Endothelial cell (in vitro differentiated cells): ENCODE measurements at regions not wholly inside any gene's neighbourhood (a gene's known extent, or its start where the extent isn't known, plus 50 kb on each side); places are given as distances from the start of the nearest gene placed in this dataset.

Experiments used
- DNase-seq: peaks from one replicate; pipeline ENCODE4 v3.0.0; 2021; ENCODE audit warnings: low spot score
- H3K27ac Mint-ChIP-seq: one replicate; pipeline ENCODE4 v1.8.0; 2021; ENCODE audit warnings: mixed read lengths, inconsistent platforms; ENCODE audit not compliant: unreplicated experiment
- H3K27me3 Mint-ChIP-seq: one replicate; pipeline ENCODE4 v1.8.0; 2021; ENCODE audit warnings: mild to moderate bottlenecking, moderate library complexity, mixed read lengths, inconsistent platforms; ENCODE audit not compliant: unreplicated experiment
- H3K36me3 Mint-ChIP-seq: one replicate; pipeline ENCODE4 v1.8.0; 2021; ENCODE audit warnings: mild to moderate bottlenecking, low read depth, mixed read lengths, inconsistent platforms; ENCODE audit not compliant: unreplicated experiment
- H3K4me1 Mint-ChIP-seq: one replicate; pipeline ENCODE4 v1.8.0; 2021; ENCODE audit warnings: mild to moderate bottlenecking, mixed read lengths, inconsistent platforms; ENCODE audit not compliant: unreplicated experiment
- H3K4me3 Mint-ChIP-seq: one replicate; pipeline ENCODE4 v1.8.0; 2021; ENCODE audit warnings: mild to moderate bottlenecking, mixed read lengths, inconsistent platforms; ENCODE audit not compliant: unreplicated experiment
- H3K9me3 Mint-ChIP-seq: one replicate; pipeline ENCODE4 v1.8.0; 2021; ENCODE audit warnings: mixed read lengths, inconsistent platforms; ENCODE audit not compliant: unreplicated experiment
- CTCF ChIP-seq: fragments of 200-600 bp; sonication (generic); IDR thresholded peaks from one replicate; pipeline ENCODE4 v1.5.0; 2021; ENCODE audit warnings: antibody characterized with exemption; ENCODE audit not compliant: unreplicated experiment

- TF ChIP-seq CTCF = no peak
- H3K4me3 Mint-ChIP-seq = no peak overlapping the region
- no peaks in the 10 kb centered on the region for H3K36me3 Mint-ChIP-seq
- peaks cover 2% of the 10 kb centered on the region for H3K27me3 Mint-ChIP-seq
- H3K4me1 Mint-ChIP-seq = no peaks in the 10 kb centered on the region
- no peak for DNase-seq
- H3K9me3 Mint-ChIP-seq = no peaks in the 10 kb centered on the region
- H3K27ac Mint-ChIP-seq = no peak overlapping the region
Observed at GRCh38 chr10:128525444-128525843, 399.2 kb upstream of the MKI67 start.

DNA sequence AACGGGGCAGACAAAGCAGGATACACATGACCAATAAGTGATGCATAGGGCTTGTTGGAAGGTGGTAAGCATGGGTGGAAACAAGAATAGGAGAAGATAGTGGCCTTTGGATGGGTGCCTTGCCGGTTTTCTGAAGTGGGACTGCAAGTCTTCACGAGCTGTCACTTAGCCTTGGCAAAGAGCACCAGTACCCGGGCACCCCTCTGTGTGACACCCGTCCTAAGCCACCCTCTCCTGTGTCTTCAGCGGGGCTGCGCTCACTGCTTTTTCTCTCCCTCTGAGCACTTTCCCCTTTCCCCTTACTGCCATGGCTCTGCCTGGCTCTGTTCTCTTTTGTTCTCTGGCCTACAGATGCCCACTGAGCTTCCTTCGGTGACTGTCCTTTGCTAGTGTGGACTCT lies 399.7 kb upstream of the MKI67 start:
- DNase-seq = no peak
- Mint-ChIP-seq H3K27me3 (peaks cover 2% of the 10 kb centered on the region), H3K9me3 (no peaks in the 10 kb centered on the region), H3K4me1 (no peaks in the 10 kb centered on the region), H3K27ac (no peak overlapping the region), H3K4me3 (no peak overlapping the region), H3K36me3 (no peaks in the 10 kb centered on the region)
- no peak for TF ChIP-seq CTCF

DNA sequence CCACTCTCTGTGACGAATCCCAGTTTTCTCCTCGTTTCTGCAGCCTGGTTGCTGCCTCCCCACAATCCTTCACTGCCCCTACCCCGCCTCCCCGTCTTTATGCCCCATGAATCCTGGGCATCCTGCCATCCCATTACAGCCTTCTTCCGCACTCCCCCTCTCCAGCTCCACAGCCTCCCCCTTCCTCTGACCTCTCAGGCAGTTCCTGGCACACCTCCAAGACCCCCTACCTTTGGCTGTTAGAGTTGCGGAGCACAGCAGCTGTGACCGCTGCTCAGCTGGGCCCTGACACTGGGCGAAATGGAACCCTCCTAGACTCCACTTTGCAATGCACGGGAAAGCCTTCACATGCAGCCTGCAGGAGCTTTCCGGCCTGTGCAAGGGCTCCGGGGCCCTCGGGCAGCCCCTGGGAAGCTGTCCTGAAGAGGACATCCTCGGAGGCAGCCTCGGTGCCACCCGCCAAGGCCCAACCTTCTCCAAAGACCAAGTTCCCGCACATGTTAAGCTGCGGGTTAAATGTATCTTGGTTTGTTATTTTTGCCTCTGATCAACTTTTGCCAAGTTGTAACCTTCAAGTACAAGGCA lies 400.7 kb upstream of the MKI67 start:
- no peak for TF ChIP-seq CTCF
- Mint-ChIP-seq H3K36me3 (no peaks in the 10 kb centered on the region), H3K4me1 (no peaks in the 10 kb centered on the region), H3K4me3 (no peak overlapping the region), H3K9me3 (no peaks in the 10 kb centered on the region), H3K27me3 (peaks cover 2% of the 10 kb centered on the region), H3K27ac (no peak overlapping the region)
- no peak for DNase-seq

GRCh38 chr10:128527711-128528110 lies 401.5 kb upstream of the MKI67 start:
- no peaks in the 10 kb centered on the region for H3K9me3 Mint-ChIP-seq
- H3K27ac Mint-ChIP-seq = no peak overlapping the region
- no peak for DNase-seq
- no peak overlapping the region for H3K4me3 Mint-ChIP-seq
- no peaks in the 10 kb centered on the region for H3K36me3 Mint-ChIP-seq
- no peak for TF ChIP-seq CTCF
- H3K4me1 Mint-ChIP-seq = no peaks in the 10 kb centered on the region
- peaks cover 2% of the 10 kb centered on the region for H3K27me3 Mint-ChIP-seq

GRCh38 chr10:128528167-128528566 lies 401.9 kb upstream of the MKI67 start:
- peaks cover 5% of the 10 kb centered on the region for H3K27me3 Mint-ChIP-seq
- H3K9me3 Mint-ChIP-seq = no peaks in the 10 kb centered on the region
- H3K36me3 Mint-ChIP-seq = no peaks in the 10 kb centered on the region
- DNase-seq = no peak
- no peak for TF ChIP-seq CTCF
- no peak overlapping the region for H3K4me3 Mint-ChIP-seq
- H3K27ac Mint-ChIP-seq = no peak overlapping the region
- no peaks in the 10 kb centered on the region for H3K4me1 Mint-ChIP-seq
